GM23338 (cell line): ENCODE measurements at regions not wholly inside any gene's neighbourhood (a gene's known extent, or its start where the extent isn't known, plus 50 kb on each side); places are given as distances from the start of the nearest gene placed in this dataset.

Experiments
- ATAC-seq: fragments of 200-7000 bp; cut with Tn5 transposase; 3 replicates; pipeline ENCODE4 v1.9.1; 2020
- DNase-seq: peaks from one replicate; pipeline ENCODE4 v3.0.0-alpha.2; 2015; ENCODE audit warnings: low spot score
- H2AFZ ChIP-seq: fragments of 200-600 bp; sonication (generic); 2 replicates; pipeline ENCODE4 v1.8.0; 2016; ENCODE audit warnings: antibody characterized with exemption, mild to moderate bottlenecking, moderate library complexity
- H3F3A ChIP-seq: fragments of 200-600 bp; sonication (generic); replicated peaks from 2 replicates; pipeline ENCODE4 v1.8.0; 2017; ENCODE audit warnings: antibody characterized with exemption, mixed run types, low read depth
- H3K27ac ChIP-seq: fragments of 200-600 bp; sonication (generic); 2 replicates; pipeline ENCODE4 v1.6.1; 2016; ENCODE audit warnings: low read depth
- H3K27me3 ChIP-seq: fragments of 200-600 bp; sonication (generic); 2 replicates; pipeline ENCODE4 v1.8.0; 2016; ENCODE audit warnings: mild to moderate bottlenecking, mixed run types, moderate library complexity; ENCODE audit not compliant: insufficient read depth
- H3K36me3 ChIP-seq: fragments of 200-600 bp; sonication (generic); 2 replicates; pipeline ENCODE4 v1.8.0; 2016; ENCODE audit warnings: mild to moderate bottlenecking; ENCODE audit not compliant: insufficient read depth
- H3K4me1 ChIP-seq: fragments of 200-600 bp; sonication (generic); 2 replicates; pipeline ENCODE4 v1.8.0; 2016; ENCODE audit warnings: mild to moderate bottlenecking, moderate library complexity; ENCODE audit not compliant: insufficient read depth
- H3K4me2 ChIP-seq: fragments of 200-600 bp; sonication (generic); 2 replicates; pipeline ENCODE4 v1.7.1; 2017; ENCODE audit warnings: mixed run types
- H3K4me3 ChIP-seq: fragments of 200-600 bp; sonication (generic); 2 replicates; pipeline ENCODE4 v1.6.1; 2016; ENCODE audit warnings: mixed run types
- H3K79me2 ChIP-seq: fragments of 200-600 bp; sonication (generic); replicated peaks from 2 replicates; pipeline ENCODE4 v1.8.0; 2017; ENCODE audit warnings: mild to moderate bottlenecking; ENCODE audit not compliant: insufficient read depth
- H3K9me2 ChIP-seq: fragments of 200-600 bp; sonication (generic); 2 replicates; pipeline ENCODE4 v1.8.0; 2017; ENCODE audit not compliant: insufficient read depth
- H4K20me1 ChIP-seq: fragments of 200-600 bp; sonication (generic); replicated peaks from 2 replicates; pipeline ENCODE4 v1.8.0; 2017; ENCODE audit warnings: mild to moderate bottlenecking; ENCODE audit not compliant: insufficient read depth
- H3K27ac Mint-ChIP-seq: 2 replicates; pipeline ENCODE4 v1.8.0; 2020; ENCODE audit warnings: inconsistent platforms, mild to moderate bottlenecking, moderate library complexity, mixed read lengths
- H3K27me3 Mint-ChIP-seq: 3 replicates; pipeline ENCODE4 v1.8.0; 2022; ENCODE audit warnings: low read depth, mild to moderate bottlenecking, moderate library complexity, mixed read lengths, inconsistent platforms; ENCODE audit not compliant: insufficient read depth, poor library complexity
- H3K36me3 Mint-ChIP-seq: 3 replicates; pipeline ENCODE4 v1.8.0; 2021; ENCODE audit warnings: low read depth, mild to moderate bottlenecking, inconsistent platforms, moderate library complexity, mixed read lengths
- H3K4me1 Mint-ChIP-seq: 3 replicates; pipeline ENCODE4 v1.8.0; 2020; ENCODE audit warnings: mild to moderate bottlenecking, inconsistent platforms, mixed read lengths
- H3K4me3 Mint-ChIP-seq: 3 replicates; pipeline ENCODE4 v1.8.0; 2021; ENCODE audit warnings: moderate library complexity, mild to moderate bottlenecking, inconsistent platforms, mixed read lengths
- H3K9me3 Mint-ChIP-seq: 3 replicates; pipeline ENCODE4 v1.8.0; 2020; ENCODE audit warnings: moderate library complexity, mild to moderate bottlenecking, inconsistent platforms, mixed read lengths
- CREB1 ChIP-seq: fragments of 250-450 bp; sonication (Bioruptor Pico); IDR thresholded peaks from 2 replicates; pipeline ENCODE4 v1.5.0; 2020; ENCODE audit warnings: low read depth, mild to moderate bottlenecking, moderate library complexity
- EZH2 ChIP-seq: fragments of 200-600 bp; sonication (generic); IDR thresholded peaks from one replicate; pipeline ENCODE4 v1.8.0; 2017; ENCODE audit warnings: antibody characterized with exemption, mild to moderate bottlenecking, low read depth; ENCODE audit not compliant: unreplicated experiment
- EZH2phosphoT487 ChIP-seq: fragments of 200-600 bp; sonication (generic); IDR thresholded peaks from one replicate; pipeline ENCODE4 v1.8.1; 2018; ENCODE audit warnings: antibody characterized with exemption; ENCODE audit not compliant: unreplicated experiment
- JUNB ChIP-seq: IDR thresholded peaks from one replicate; pipeline ENCODE4 v1.6.1; 2016; ENCODE audit warnings: antibody characterized with exemption; ENCODE audit not compliant: unreplicated experiment
- NANOG ChIP-seq: IDR thresholded peaks from 2 replicates; pipeline ENCODE4 v1.6.1; 2016; ENCODE audit warnings: antibody characterized with exemption, borderline replicate concordance
- POLR2AphosphoS5 ChIP-seq: IDR thresholded peaks from 2 replicates; pipeline ENCODE4 v1.6.1; 2016; ENCODE audit warnings: antibody characterized with exemption, low read depth
- STAT1 ChIP-seq: IDR thresholded peaks from one replicate; pipeline ENCODE4 v1.6.1; 2016; ENCODE audit warnings: antibody characterized with exemption; ENCODE audit not compliant: unreplicated experiment
- ZNF114 ChIP-seq: fragments of 250-450 bp; sonication (Bioruptor Pico); IDR thresholded peaks from 2 replicates; pipeline ENCODE4 v1.5.0; 2020; ENCODE audit warnings: mild to moderate bottlenecking, moderate library complexity
- ZNF331 ChIP-seq: fragments of 250-450 bp; sonication (Bioruptor Pico); IDR thresholded peaks from 2 replicates; pipeline ENCODE4 v1.5.0; 2020; ENCODE audit warnings: low read depth, mild to moderate bottlenecking, moderate library complexity
- TF ChIP-seq, protein P1 (sequence below), 2 experiments: fragments of 200-600 bp in 1 of 2; sonication (generic) in 1 of 2; conservative IDR thresholded peaks; 2 replicates each; pipeline versions ENCODE4 v1.5.1 to v1.6.1; 2016 to 2017; ENCODE audit warnings: antibody characterized with exemption in 2 of 2, low read depth in 2 of 2, mild to moderate bottlenecking in 2 of 2, moderate library complexity in 1 of 2
- TF ChIP-seq, protein P2 (sequence below): IDR thresholded peaks from 2 replicates; pipeline ENCODE4 v1.6.1; 2016; ENCODE audit warnings: antibody characterized with exemption

DNA sequence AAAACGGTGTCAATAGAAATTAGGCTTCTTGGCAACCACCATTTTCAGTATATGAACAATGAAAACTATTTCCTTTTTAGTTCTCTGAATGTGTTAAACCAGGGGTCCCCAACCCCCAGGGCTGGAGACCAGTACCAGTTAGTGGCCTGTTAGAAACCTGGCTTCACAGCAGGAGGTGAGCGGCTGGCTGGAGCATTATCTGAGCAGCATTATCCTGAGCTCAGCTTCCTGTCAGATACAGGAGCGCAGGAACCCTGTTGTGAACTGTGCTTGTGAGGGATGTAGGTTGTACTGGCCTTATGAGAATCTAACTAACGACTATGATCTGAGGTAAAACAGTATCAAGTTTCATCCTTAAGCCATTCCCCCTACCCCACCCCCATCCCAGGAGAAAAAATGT lies 328.7 kb downstream of the ZBBX start (continued):
- TF ChIP-seq NANOG (no peak), ZNF114 (CRISPR knock-in tag) (no peak), EZH2 (no peak), CREB1 (CRISPR knock-in tag) (no peak), EZH2phosphoT487 (no peak), POLR2AphosphoS5 (no peak), JUNB (no peak), STAT1 (no peak)
- TF ChIP-seq, protein P1, sequence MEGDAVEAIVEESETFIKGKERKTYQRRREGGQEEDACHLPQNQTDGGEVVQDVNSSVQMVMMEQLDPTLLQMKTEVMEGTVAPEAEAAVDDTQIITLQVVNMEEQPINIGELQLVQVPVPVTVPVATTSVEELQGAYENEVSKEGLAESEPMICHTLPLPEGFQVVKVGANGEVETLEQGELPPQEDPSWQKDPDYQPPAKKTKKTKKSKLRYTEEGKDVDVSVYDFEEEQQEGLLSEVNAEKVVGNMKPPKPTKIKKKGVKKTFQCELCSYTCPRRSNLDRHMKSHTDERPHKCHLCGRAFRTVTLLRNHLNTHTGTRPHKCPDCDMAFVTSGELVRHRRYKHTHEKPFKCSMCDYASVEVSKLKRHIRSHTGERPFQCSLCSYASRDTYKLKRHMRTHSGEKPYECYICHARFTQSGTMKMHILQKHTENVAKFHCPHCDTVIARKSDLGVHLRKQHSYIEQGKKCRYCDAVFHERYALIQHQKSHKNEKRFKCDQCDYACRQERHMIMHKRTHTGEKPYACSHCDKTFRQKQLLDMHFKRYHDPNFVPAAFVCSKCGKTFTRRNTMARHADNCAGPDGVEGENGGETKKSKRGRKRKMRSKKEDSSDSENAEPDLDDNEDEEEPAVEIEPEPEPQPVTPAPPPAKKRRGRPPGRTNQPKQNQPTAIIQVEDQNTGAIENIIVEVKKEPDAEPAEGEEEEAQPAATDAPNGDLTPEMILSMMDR (conservative IDR thresholded peaks at IDR 0.05; ENCODE audit: low read depth in 2 of 2): no peak
- TF ChIP-seq, protein P2, sequence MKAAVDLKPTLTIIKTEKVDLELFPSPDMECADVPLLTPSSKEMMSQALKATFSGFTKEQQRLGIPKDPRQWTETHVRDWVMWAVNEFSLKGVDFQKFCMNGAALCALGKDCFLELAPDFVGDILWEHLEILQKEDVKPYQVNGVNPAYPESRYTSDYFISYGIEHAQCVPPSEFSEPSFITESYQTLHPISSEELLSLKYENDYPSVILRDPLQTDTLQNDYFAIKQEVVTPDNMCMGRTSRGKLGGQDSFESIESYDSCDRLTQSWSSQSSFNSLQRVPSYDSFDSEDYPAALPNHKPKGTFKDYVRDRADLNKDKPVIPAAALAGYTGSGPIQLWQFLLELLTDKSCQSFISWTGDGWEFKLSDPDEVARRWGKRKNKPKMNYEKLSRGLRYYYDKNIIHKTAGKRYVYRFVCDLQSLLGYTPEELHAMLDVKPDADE: no peak

DNA sequence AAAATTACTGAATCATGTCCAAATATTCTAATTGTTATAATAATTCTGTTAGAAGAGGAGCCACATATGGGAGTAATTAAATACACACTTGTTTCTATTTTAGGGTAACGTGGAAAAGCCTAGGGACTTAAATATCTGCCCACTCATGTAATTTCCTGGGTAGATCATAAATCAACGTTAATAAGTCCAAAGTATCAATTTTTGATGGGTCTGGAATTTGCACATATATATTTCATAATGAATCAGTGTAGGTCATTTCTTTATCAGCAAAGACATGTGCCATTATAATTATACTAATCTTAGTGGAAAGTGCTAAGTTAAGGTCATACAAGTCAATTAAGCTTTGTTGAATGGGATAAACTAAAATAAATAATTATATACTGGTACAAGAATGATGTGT lies 346.2 kb downstream of the ZBBX start:
- Mint-ChIP-seq H3K36me3 (no peaks in the 10 kb centered on the region), H3K4me3 (no peak overlapping the region), H3K4me1 (no peaks in the 10 kb centered on the region; the same call in 2 of the 3 replicates), H3K27ac (no peak overlapping the region), H3K9me3 (no peaks in the 10 kb centered on the region), H3K27me3 (peaks cover 2% of the 10 kb centered on the region)
- Histone ChIP-seq H2AFZ (no peak overlapping the region), H3K4me2 (no peak overlapping the region), H3K9me2 (no peaks in the 10 kb centered on the region), H3K79me2 (no peaks in the 10 kb centered on the region), H4K20me1 (no peaks in the 10 kb centered on the region), H3K27ac (no peak overlapping the region), H3K4me1 (no peaks in the 10 kb centered on the region), H3F3A (no peaks in the 10 kb centered on the region), H3K36me3 (no peaks in the 10 kb centered on the region), H3K4me3 (no peak overlapping the region), H3K27me3 (no peaks in the 10 kb centered on the region)
- TF ChIP-seq POLR2AphosphoS5 (no peak), ZNF331 (CRISPR knock-in tag) (no peak)
- TF ChIP-seq, protein P2: no peak
- DNase-seq: no peak
- ATAC-seq: no peak
